AG04449 (cell line): ENCODE measurements at regions not wholly inside any gene's neighbourhood (a gene's known extent, or its start where the extent isn't known, plus 50 kb on each side); places are given as distances from the start of the nearest gene placed in this dataset.
"Not testable (repeated sequence)": the region's sequence is repeated elsewhere in the genome, so short reads cannot be mapped to it uniquely, and the experiment has no call there.

Experiments
- CTCF ChIA-PET: fragments of 350-600 bp; formaldehyde crosslinking; extraction: SDS; loops from one replicate; lab custom pipeline; 2021; ENCODE audit warnings: antibody characterized with exemption; lab: Yijun Ruan, JAX
- POLR2A ChIA-PET: fragments of 400-600, 350-600 bp; formaldehyde crosslinking; extraction: SDS; loops from one replicate; lab custom pipeline; 2020; ENCODE audit warnings: antibody characterized with exemption, inconsistent platforms; lab: Yijun Ruan, JAX
- DNase-seq: peaks from one replicate; pipeline ENCODE4 v3.0.0-alpha.2; 2010; ENCODE audit warnings: low read depth, low spot score
- H3K4me3 ChIP-seq: 2 replicates; pipeline ENCODE4 v1.5.1; 2011; ENCODE audit warnings: low read depth, mild to moderate bottlenecking, control low read depth, low read length
- TF ChIP-seq, protein P1 (sequence below): IDR thresholded peaks from one replicate; pipeline ENCODE4 v1.5.1; 2011; ENCODE audit warnings: mild to moderate bottlenecking, moderate library complexity, low read length, control low read depth, inconsistent platforms; ENCODE audit not compliant: insufficient read depth; ENCODE audit errors: missing control alignments

DNA sequence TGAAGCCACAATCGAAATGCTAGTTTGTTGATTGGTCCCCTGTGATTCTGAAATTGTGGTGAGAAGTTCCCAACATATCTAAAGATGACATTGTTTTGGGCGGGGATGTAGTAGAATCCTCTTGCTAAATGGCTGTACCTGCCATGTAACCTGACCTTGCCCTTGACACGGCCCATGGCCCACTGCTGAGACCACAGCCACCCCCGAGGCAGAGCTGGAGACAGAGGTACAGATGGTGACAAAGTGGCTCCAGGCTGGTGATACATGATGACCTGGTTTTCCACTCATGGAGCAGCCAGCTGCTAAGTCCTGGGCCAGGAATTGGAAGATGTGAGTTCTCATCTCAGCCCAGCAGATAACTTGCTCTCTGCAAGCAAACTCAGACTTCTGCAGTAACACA lies 226.5 kb downstream of the FOXD2 start:
- DNase-seq = no peak
- H3K4me3 ChIP-seq = no peak overlapping the region
- ChIA-PET CTCF (no interaction called here), POLR2A (no interaction called here)
- TF ChIP-seq, protein P1, sequence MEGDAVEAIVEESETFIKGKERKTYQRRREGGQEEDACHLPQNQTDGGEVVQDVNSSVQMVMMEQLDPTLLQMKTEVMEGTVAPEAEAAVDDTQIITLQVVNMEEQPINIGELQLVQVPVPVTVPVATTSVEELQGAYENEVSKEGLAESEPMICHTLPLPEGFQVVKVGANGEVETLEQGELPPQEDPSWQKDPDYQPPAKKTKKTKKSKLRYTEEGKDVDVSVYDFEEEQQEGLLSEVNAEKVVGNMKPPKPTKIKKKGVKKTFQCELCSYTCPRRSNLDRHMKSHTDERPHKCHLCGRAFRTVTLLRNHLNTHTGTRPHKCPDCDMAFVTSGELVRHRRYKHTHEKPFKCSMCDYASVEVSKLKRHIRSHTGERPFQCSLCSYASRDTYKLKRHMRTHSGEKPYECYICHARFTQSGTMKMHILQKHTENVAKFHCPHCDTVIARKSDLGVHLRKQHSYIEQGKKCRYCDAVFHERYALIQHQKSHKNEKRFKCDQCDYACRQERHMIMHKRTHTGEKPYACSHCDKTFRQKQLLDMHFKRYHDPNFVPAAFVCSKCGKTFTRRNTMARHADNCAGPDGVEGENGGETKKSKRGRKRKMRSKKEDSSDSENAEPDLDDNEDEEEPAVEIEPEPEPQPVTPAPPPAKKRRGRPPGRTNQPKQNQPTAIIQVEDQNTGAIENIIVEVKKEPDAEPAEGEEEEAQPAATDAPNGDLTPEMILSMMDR = no peak

- DNase-seq, POLR2A ChIA-PET, CTCF ChIA-PET, H3K4me3 ChIP-seq: not testable (repeated sequence)
Observed at GRCh38 chr1:47664896-47665295, 227.1 kb downstream of the FOXD2 start.

DNA sequence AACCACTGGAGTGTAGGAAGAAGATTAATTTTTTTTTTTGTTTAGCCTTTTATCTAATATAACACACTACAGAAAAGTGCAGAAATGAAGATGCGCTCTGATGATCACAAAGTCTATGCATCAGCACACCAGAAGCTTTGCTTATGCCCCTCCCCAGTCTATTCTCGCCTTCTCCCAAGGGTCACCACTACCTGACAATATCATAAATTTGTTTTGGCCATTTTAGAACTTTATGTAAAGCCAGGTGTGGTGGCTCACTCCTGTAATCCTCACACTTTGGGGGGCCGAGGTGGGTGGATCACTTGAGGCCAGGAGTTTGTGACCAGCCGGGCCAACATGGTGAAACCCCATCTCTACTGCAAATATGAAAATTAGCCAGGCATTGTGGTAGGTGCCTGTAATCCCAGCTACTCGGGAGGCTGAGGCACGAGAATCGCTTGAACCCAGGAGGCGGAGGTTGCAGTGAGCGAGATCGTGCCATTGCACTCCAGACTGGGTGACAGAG lies 231.3 kb downstream of the FOXD2 start:
- ChIA-PET POLR2A (no interaction called here), CTCF (no interaction called here)
- no peak for DNase-seq
- H3K4me3 ChIP-seq = no peak overlapping the region
- TF ChIP-seq, protein P1 = no peak

GRCh38 chr1:47672622-47673021 lies 234.8 kb downstream of the FOXD2 start:
- ChIA-PET POLR2A (no interaction called here), CTCF (no interaction called here)
- TF ChIP-seq, protein P1 = no peak
- no peak overlapping the region for H3K4me3 ChIP-seq
- no peak for DNase-seq

DNA sequence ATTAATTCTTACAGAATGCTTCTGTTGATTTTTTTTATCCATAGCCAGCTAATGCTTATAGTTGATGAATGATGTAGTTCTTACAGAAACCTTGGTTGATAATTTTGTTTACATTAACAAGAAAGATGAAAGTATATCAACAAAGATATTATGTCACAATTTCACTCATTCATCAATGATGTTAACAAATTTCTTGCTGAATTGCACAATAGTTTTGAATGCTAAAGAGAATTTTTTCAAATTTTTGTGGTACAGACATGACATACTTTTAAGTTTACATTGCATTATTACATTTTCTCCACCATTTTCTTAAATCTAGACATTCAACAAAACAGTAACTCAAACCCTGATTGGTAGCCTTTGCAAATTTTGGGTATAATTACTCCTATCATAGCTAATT lies 236.3 kb downstream of the FOXD2 start:
- no peak overlapping the region for H3K4me3 ChIP-seq
- CTCF ChIA-PET = interaction anchor here (0.7 to 1.2 kb wide), 2 partner anchors 36 to 237 kb away, joined by 4 to 5 read pairs; no protein-coding TSS in a partner anchor
- TF ChIP-seq, protein P1 = no peak
- no peak for DNase-seq
- POLR2A ChIA-PET = no interaction called here

DNA sequence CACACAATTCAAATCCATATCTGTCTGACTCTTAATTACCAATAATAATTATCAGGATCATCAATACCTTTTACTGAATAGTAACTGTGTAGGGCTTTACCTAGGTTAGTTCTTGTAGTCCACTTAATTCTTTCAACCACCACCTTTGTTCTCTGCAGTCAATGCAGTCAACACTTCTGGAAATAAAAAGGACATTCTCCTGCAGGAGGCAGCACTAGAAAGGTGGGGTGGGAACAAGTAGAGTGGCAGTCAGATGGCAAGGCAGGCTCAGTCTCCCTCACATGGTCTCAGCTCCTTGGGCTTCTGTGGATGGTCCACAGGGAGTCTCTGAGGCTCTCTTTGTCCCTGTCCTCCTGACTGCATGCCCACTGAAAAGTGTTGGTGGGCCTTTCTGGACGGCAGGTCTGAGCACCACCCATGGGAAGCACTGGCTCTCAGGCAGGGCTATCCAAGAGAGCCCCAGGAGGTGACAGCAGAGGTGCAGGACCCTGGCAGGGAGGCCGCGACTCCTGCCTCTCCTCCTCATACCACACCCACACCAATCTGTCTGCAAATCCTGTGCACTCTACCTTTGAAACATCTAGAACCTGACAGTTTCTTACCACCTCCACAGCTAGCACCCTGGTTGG lies 237.3 kb downstream of the FOXD2 start:
- H3K4me3 ChIP-seq = no peak overlapping the region
- TF ChIP-seq, protein P1 = no peak
- DNase-seq = no peak
- CTCF ChIA-PET = no interaction called here
- POLR2A ChIA-PET = no interaction called here

GRCh38 chr1:47675721-47676120 lies 237.9 kb downstream of the FOXD2 start:
- no peak for DNase-seq
- TF ChIP-seq, protein P1 = no peak
- H3K4me3 ChIP-seq = no peak overlapping the region
- POLR2A ChIA-PET = no interaction called here
- CTCF ChIA-PET = no interaction called here
